Colonic mucosa (tissue), 4 donors: ENCODE measurements at regions not wholly inside any gene's neighbourhood (a gene's known extent, or its start where the extent isn't known, plus 50 kb on each side); places are given as distances from the start of the nearest gene placed in this dataset.

Experiments
- DNase-seq: peaks from one replicate; pipeline ENCODE4 v3.0.0-alpha.2; 2020
- H3K27ac ChIP-seq: fragments of 200-600 bp; one replicate; pipeline ENCODE4 v1.8.0; 2021
- H3K27me3 ChIP-seq: fragments of 200-600 bp; one replicate; pipeline ENCODE4 v1.8.0; 2021
- H3K36me3 ChIP-seq: fragments of 200-600 bp; one replicate; pipeline ENCODE4 v1.8.0; 2021
- H3K4me1 ChIP-seq: fragments of 200-600 bp; one replicate; pipeline ENCODE4 v1.8.0; 2021; ENCODE audit warnings: mild to moderate bottlenecking
- H3K4me3 ChIP-seq: fragments of 200-600 bp; one replicate; pipeline ENCODE4 v1.8.0; 2021
- H3K9ac ChIP-seq, 2 donors: one replicate each; pipeline ENCODE4 v1.7.0; 2013; ENCODE audit warnings: control low read depth in 2 of 2, low read depth in 2 of 2, low read length in 2 of 2
- H3K9me3 ChIP-seq: fragments of 200-600 bp; one replicate; pipeline ENCODE4 v1.8.0; 2021
- intact Hi-C: fragments of 100-400 bp; cut with DNase I; formaldehyde crosslinking; loops from one replicate; pipeline ENCODE4 v1.14.1; 2022
- TF ChIP-seq, protein P1 (sequence below): fragments of 200-600 bp; IDR thresholded peaks from one replicate; pipeline ENCODE4 v1.8.0; 2022; ENCODE audit warnings: antibody characterized with exemption, mild to moderate bottlenecking
- donor health status: healthy.
- donor health status: DM: no; HTN: no; CAD: no.
- donor health status: DM: no; HTN: no; CAD: no.

DNA sequence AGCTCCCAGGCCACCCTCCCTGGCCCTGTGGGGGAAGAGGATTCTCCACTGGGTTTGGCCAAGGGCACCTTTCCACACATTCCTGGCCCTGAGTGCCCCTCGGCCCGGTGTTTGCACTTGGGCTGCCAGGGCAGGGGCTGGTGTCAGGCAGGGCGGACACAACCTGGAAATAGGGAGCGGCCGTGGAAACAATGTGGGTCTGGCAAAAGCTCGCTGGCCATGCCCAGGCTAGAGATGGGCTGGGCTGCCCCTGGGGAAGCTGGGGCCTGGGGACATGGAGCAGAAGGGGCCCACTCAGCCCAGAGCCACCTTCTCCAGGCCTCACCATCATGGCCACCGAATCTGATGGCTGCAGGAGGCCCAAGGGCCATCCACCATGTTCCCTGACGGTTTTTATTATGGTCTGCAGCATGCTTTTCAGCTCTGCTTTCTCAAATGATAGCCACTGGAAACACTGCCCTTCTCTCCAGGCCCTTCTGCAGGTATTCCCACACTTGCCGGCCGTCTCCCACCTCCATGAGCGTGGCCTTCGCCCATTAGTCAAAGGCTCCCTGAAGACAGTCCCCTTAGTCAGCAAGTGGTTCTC, 275.1 kb downstream of the CYP26B1 start:
- intact Hi-C loops, result no loop called here
- Histone ChIP-seq H3K27ac (no peak overlapping the region), H3K9ac (no peak overlapping the region), H3K4me1 (no peaks in the 10 kb centered on the region), H3K27me3 (no peaks in the 10 kb centered on the region), H3K4me3 (no peak overlapping the region), H3K9me3 (no peaks in the 10 kb centered on the region), H3K36me3 (no peaks in the 10 kb centered on the region)
- TF ChIP-seq, protein P1, sequence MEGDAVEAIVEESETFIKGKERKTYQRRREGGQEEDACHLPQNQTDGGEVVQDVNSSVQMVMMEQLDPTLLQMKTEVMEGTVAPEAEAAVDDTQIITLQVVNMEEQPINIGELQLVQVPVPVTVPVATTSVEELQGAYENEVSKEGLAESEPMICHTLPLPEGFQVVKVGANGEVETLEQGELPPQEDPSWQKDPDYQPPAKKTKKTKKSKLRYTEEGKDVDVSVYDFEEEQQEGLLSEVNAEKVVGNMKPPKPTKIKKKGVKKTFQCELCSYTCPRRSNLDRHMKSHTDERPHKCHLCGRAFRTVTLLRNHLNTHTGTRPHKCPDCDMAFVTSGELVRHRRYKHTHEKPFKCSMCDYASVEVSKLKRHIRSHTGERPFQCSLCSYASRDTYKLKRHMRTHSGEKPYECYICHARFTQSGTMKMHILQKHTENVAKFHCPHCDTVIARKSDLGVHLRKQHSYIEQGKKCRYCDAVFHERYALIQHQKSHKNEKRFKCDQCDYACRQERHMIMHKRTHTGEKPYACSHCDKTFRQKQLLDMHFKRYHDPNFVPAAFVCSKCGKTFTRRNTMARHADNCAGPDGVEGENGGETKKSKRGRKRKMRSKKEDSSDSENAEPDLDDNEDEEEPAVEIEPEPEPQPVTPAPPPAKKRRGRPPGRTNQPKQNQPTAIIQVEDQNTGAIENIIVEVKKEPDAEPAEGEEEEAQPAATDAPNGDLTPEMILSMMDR, result no peak
- no peak for DNase-seq

DNA sequence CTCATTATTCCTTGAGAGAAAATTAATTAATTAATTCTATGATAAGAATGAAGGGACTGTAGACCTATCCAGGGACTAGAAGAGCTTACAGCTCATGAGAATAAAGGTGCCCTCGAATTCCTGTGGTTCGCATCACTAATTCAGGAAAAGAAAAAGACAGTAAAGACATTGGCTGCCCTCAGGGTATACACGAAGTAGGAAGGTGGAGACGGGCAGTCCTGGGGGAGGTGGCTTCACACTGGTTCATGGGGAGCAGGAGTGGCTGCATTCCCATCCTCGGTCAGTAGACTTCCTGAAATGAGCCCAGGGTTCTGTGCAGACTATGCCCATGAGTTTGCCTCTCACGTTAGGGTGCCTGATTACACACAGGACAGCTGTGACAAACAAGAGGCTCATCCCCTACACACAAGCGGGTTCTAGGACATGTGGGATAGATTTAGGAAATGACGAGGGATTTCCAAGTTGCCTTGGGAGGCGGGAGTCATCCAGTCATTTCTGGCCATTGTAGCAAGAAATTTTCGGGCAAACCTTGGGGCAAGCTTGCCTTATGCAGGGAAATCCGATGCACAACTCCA, 282.2 kb downstream of the CYP26B1 start:
- Histone ChIP-seq H3K9ac (no peak overlapping the region), H3K27me3 (no peaks in the 10 kb centered on the region), H3K9me3 (no peaks in the 10 kb centered on the region), H3K27ac (no peak overlapping the region), H3K4me3 (no peak overlapping the region), H3K4me1 (no peaks in the 10 kb centered on the region), H3K36me3 (no peaks in the 10 kb centered on the region)
- DNase-seq, result no peak
- TF ChIP-seq, protein P1, result no peak
- intact Hi-C loops, result no loop called here

DNA sequence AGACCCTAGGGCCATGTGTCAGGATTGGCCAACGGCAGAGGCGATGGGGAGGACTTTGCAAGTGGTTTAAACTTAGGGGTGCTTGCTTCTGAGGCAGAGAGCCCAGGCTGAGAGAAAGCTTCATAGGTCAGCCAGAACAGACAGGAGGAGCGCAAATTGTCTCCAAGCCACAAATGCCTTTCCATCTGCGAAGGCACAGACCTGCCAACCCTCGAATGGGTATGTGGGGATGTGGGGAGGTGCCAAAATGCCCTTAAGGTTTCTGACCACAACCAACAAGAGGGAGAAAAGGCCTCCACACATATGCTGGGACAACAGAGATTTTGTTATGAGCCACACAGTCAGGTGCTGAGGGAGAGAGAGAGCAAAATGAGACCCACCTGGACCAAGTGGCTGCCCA, 283.6 kb downstream of the CYP26B1 start:
- Histone ChIP-seq H3K4me1 (no peaks in the 10 kb centered on the region), H3K27me3 (no peaks in the 10 kb centered on the region), H3K9ac (no peak overlapping the region), H3K27ac (no peak overlapping the region), H3K9me3 (no peaks in the 10 kb centered on the region), H3K36me3 (no peaks in the 10 kb centered on the region), H3K4me3 (no peak overlapping the region)
- TF ChIP-seq, protein P1, result no peak
- intact Hi-C loops, result no loop called here
- no peak for DNase-seq

DNA sequence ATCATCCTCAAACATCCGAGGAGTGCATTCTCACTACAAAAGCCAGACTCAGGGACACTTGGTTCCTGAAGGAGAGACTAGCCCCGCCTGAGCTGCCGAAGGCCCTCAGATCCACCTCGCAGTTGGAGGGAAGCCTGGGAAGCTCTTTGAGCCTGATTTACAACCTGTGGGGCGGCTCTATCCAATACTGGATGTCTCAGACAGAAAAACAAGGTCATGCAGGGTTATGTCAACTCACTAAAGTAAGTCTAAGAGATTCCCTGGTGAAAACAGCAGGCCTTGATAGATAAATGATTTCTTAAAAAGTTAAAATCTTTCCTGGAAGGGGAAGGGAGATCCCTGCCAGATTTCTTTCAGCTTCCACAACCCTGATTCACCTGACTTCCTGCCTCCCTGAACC, 284.3 kb downstream of the CYP26B1 start:
- no peaks in the 10 kb centered on the region for H3K36me3 ChIP-seq
- intact Hi-C loops, result no loop called here
- H3K27ac ChIP-seq, result no peak overlapping the region
- no peaks in the 10 kb centered on the region for H3K4me1 ChIP-seq
- H3K4me3 ChIP-seq, result no peak overlapping the region
- H3K27me3 ChIP-seq, result no peaks in the 10 kb centered on the region
- H3K9ac ChIP-seq, result no peak overlapping the region
- TF ChIP-seq, protein P1, result no peak
- DNase-seq, result no peak
- no peaks in the 10 kb centered on the region for H3K9me3 ChIP-seq

DNA sequence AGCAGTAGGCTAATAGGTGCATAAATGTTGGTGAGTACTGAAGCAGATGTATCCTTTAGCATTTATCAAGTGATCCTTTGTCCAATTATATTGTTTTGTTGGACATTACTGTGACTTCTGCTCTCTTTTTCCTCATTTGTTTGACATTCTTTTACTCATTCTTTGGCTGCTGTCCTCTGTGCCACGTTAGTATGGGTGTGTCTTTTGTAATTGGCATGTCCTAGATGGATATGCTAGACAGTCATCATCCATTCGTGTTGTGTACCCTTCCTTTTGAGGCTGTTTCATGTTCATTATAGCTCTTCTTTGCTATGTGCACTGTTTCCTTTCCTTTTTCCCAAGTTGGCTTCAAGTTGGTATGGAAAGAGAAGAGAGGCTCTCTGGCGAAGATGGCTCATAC, 284.7 kb downstream of the CYP26B1 start:
- no peaks in the 10 kb centered on the region for H3K9me3 ChIP-seq
- H3K27ac ChIP-seq, result no peak overlapping the region
- H3K9ac ChIP-seq, result no peak overlapping the region
- no peaks in the 10 kb centered on the region for H3K36me3 ChIP-seq
- intact Hi-C loops, result no loop called here
- no peak for DNase-seq
- H3K4me1 ChIP-seq, result no peaks in the 10 kb centered on the region
- H3K4me3 ChIP-seq, result no peak overlapping the region
- TF ChIP-seq, protein P1, result no peak
- H3K27me3 ChIP-seq, result no peaks in the 10 kb centered on the region
